Loucy (cell line): ENCODE measurements at regions not wholly inside any gene's neighbourhood (a gene's known extent, or its start where the extent isn't known, plus 50 kb on each side); places are given as distances from the start of the nearest gene placed in this dataset.

Experiments used
- H2AFZ ChIP-seq: fragments of 200-600 bp; sonication (generic); 2 replicates; pipeline ENCODE4 v1.6.0; 2016; ENCODE audit warnings: antibody characterized with exemption, mild to moderate bottlenecking, low read length, moderate library complexity
- H3F3A ChIP-seq: fragments of 200-600 bp; 2 replicates; pipeline ENCODE4 v1.6.0; 2016; ENCODE audit warnings: antibody characterized with exemption, low read depth, mild to moderate bottlenecking
- H3K27me3 ChIP-seq: fragments of 200-600 bp; sonication (generic); 2 replicates; pipeline ENCODE4 v1.6.1; 2014; ENCODE audit warnings: low read length, mild to moderate bottlenecking; ENCODE audit not compliant: insufficient read depth, poor library complexity, severe bottlenecking
- H3K36me3 ChIP-seq: fragments of 200-600 bp; sonication (generic); 2 replicates; pipeline ENCODE4 v1.6.1; 2016; ENCODE audit warnings: low read length; ENCODE audit not compliant: insufficient read depth
- H3K4me1 ChIP-seq: fragments of 200-600 bp; sonication (generic); 2 replicates; pipeline ENCODE4 v1.5.1; 2014; ENCODE audit warnings: low read length, mild to moderate bottlenecking; ENCODE audit not compliant: insufficient read depth, poor library complexity, severe bottlenecking
- H3K4me2 ChIP-seq: fragments of 200-600 bp; sonication (generic); 2 replicates; pipeline ENCODE4 v1.6.0; 2014; ENCODE audit warnings: antibody characterized with exemption, low read length, low read depth, mild to moderate bottlenecking; ENCODE audit not compliant: poor library complexity, severe bottlenecking
- H3K4me3 ChIP-seq: fragments of 200-600 bp; sonication (generic); 2 replicates; pipeline ENCODE4 v1.5.1; 2014; ENCODE audit warnings: low read length, mild to moderate bottlenecking, mixed read lengths; ENCODE audit not compliant: poor library complexity, severe bottlenecking
- H3K79me2 ChIP-seq: fragments of 200-600 bp; sonication (generic); 2 replicates; pipeline ENCODE4 v1.6.1; 2014; ENCODE audit warnings: low read length; ENCODE audit not compliant: insufficient read depth
- H3K9ac ChIP-seq: fragments of 200-600 bp; sonication (generic); 2 replicates; pipeline ENCODE4 v1.6.0; 2014; ENCODE audit warnings: mild to moderate bottlenecking, low read depth, low read length, moderate library complexity; ENCODE audit not compliant: poor library complexity, severe bottlenecking
- H3K9me2 ChIP-seq: fragments of 200-600 bp; sonication (generic); replicated peaks from 2 replicates; pipeline ENCODE4 v1.6.1; 2016; ENCODE audit warnings: low read depth, low read length, mixed read lengths
- H3K9me3 ChIP-seq: fragments of 200-600 bp; sonication (generic); 2 replicates; pipeline ENCODE4 v1.6.1; 2014; ENCODE audit warnings: mild to moderate bottlenecking, antibody characterized with exemption, low read length, low read depth; ENCODE audit not compliant: insufficient read depth
- H4K20me1 ChIP-seq: fragments of 200-600 bp; sonication (generic); 2 replicates; pipeline ENCODE4 v1.6.0; 2014; ENCODE audit warnings: antibody characterized with exemption, low read length, mild to moderate bottlenecking; ENCODE audit not compliant: insufficient read depth, poor library complexity, severe bottlenecking
- CTCF ChIP-seq: fragments of 200-600 bp; sonication (generic); conservative IDR thresholded peaks from 2 replicates; pipeline ENCODE4 v1.5.1; 2014; ENCODE audit warnings: mild to moderate bottlenecking, antibody characterized with exemption, low read length
- EZH2phosphoT487 ChIP-seq: fragments of 200-600 bp; IDR thresholded peaks from 2 replicates; pipeline ENCODE4 v1.6.1; 2018; ENCODE audit warnings: antibody characterized with exemption, mild to moderate bottlenecking, moderate library complexity, borderline replicate concordance

GRCh38 chr9:16202914-16203728 is 650.3 kb downstream of the CCDC171 start:
- Histone ChIP-seq H4K20me1 (no peaks in the 10 kb centered on the region), H3K9ac (no peak overlapping the region), H3K9me3 (no peaks in the 10 kb centered on the region), H3K4me1 (peaks cover 14% of the 10 kb centered on the region), H3K4me2 (no peak overlapping the region), H3K79me2 (no peaks in the 10 kb centered on the region), H3K4me3 (no peak overlapping the region), H3K36me3 (no peaks in the 10 kb centered on the region), H3K27me3 (peaks cover 12% of the 10 kb centered on the region), H3K9me2 (no peaks in the 10 kb centered on the region), H3F3A (no peaks in the 10 kb centered on the region), H2AFZ (no peak overlapping the region)
- no peak for TF ChIP-seq EZH2phosphoT487
- no peak for TF ChIP-seq CTCF

- no peak for TF ChIP-seq CTCF
- TF ChIP-seq EZH2phosphoT487: no peak
- H3K9me2 ChIP-seq: no peaks in the 10 kb centered on the region
- no peak overlapping the region for H3K9ac ChIP-seq
- no peaks in the 10 kb centered on the region for H3K36me3 ChIP-seq
- H2AFZ ChIP-seq: no peak overlapping the region
- no peaks in the 10 kb centered on the region for H4K20me1 ChIP-seq
- peaks cover 14% of the 10 kb centered on the region for H3K4me1 ChIP-seq
- peaks cover 12% of the 10 kb centered on the region for H3K27me3 ChIP-seq
- H3F3A ChIP-seq: no peaks in the 10 kb centered on the region
- H3K4me3 ChIP-seq: no peak overlapping the region
- no peaks in the 10 kb centered on the region for H3K9me3 ChIP-seq
- no peak overlapping the region for H3K4me2 ChIP-seq
- H3K79me2 ChIP-seq: no peaks in the 10 kb centered on the region
Observed at GRCh38 chr9:16203729-16204573, 651.1 kb downstream of the CCDC171 start.

- Histone ChIP-seq H2AFZ (no peak overlapping the region), H3K4me1 (peaks cover 14% of the 10 kb centered on the region), H3K9me3 (no peaks in the 10 kb centered on the region), H3K4me3 (no peak overlapping the region), H3K79me2 (no peaks in the 10 kb centered on the region), H3F3A (no peaks in the 10 kb centered on the region), H4K20me1 (no peaks in the 10 kb centered on the region), H3K27me3 (peaks cover 12% of the 10 kb centered on the region), H3K4me2 (no peak overlapping the region), H3K36me3 (no peaks in the 10 kb centered on the region), H3K9ac (no peak overlapping the region), H3K9me2 (no peaks in the 10 kb centered on the region)
- no peak for TF ChIP-seq CTCF
- no peak for TF ChIP-seq EZH2phosphoT487
Observed at GRCh38 chr9:16205455-16205854, 652.6 kb downstream of the CCDC171 start.
